Subcutaneous abdominal adipose tissue (tissue), 5 donors: ENCODE measurements at regions not wholly inside any gene's neighbourhood (a gene's known extent, or its start where the extent isn't known, plus 50 kb on each side); places are given as distances from the start of the nearest gene placed in this dataset.

Experiments
- H3K27ac ChIP-seq: one replicate; pipeline ENCODE4 v1.7.0; 2013; ENCODE audit warnings: low read depth, mild to moderate bottlenecking, inconsistent platforms, low read length, moderate library complexity
- H3K27me3 ChIP-seq, 5 donors: one replicate each; pipeline ENCODE4 v1.7.0; 2013; ENCODE audit warnings: low read length in 5 of 5, inconsistent platforms in 1 of 5; ENCODE audit not compliant: control insufficient read depth in 5 of 5, insufficient read depth in 4 of 5
- H3K36me3 ChIP-seq, 5 donors: one replicate each; pipeline ENCODE4 v1.7.0; 2013; ENCODE audit warnings: low read length in 5 of 5; ENCODE audit not compliant: control insufficient read depth in 5 of 5, insufficient read depth in 5 of 5
- H3K4me1 ChIP-seq, 5 donors: one replicate each; pipeline ENCODE4 v1.7.0; 2013; ENCODE audit warnings: low read length in 5 of 5, mild to moderate bottlenecking in 3 of 5, moderate library complexity in 1 of 5; ENCODE audit not compliant: control insufficient read depth in 5 of 5, insufficient read depth in 5 of 5
- H3K4me3 ChIP-seq, 5 donors: one replicate each; pipeline ENCODE4 v1.7.0; 2013; ENCODE audit warnings: low read length in 5 of 5, low read depth in 1 of 5
- H3K9ac ChIP-seq, 5 donors: one replicate each; pipeline ENCODE4 v1.7.0; 2013; ENCODE audit warnings: low read length in 5 of 5, mild to moderate bottlenecking in 4 of 5, moderate library complexity in 3 of 5
- H3K9me3 ChIP-seq, 5 donors: one replicate each; pipeline ENCODE4 v1.7.0; 2013; ENCODE audit warnings: low read length in 5 of 5; ENCODE audit not compliant: control insufficient read depth in 5 of 5
- donor health status: healthy.
- donor health status: healthy.
- donor health status: healthy.
- donor health status: healthy.
- donor health status: healthy.

DNA sequence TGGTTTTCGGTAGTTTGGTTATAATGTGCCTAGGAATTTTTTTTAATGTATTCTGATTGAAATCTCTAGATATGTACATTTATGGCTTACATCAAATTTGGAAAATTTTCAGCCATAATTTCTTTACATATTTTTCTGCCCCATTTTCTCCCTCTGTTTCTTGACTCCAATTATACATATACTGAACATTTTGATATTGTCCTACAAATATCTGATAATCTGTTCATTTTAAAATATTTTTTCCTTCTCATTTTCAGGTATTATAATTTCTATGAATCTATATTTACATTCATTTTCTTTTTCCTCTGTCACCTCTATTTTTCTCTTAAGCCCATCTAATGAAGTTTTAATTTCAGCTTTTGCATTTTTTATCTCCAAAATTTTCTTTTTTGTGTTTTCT lies 82.7 kb upstream of the TMLHE start:
- H3K27ac ChIP-seq: no peak overlapping the region
- H3K27me3 ChIP-seq: no peaks in the 10 kb centered on the region
- no peak overlapping the region for H3K9ac ChIP-seq
- H3K36me3 ChIP-seq: no peaks in the 10 kb centered on the region
- peaks cover 0 to 9% (median 0%) of the 10 kb centered on the region in 5 donors for H3K9me3 ChIP-seq
- no peaks in the 10 kb centered on the region for H3K4me1 ChIP-seq
- no peak overlapping the region for H3K4me3 ChIP-seq

DNA sequence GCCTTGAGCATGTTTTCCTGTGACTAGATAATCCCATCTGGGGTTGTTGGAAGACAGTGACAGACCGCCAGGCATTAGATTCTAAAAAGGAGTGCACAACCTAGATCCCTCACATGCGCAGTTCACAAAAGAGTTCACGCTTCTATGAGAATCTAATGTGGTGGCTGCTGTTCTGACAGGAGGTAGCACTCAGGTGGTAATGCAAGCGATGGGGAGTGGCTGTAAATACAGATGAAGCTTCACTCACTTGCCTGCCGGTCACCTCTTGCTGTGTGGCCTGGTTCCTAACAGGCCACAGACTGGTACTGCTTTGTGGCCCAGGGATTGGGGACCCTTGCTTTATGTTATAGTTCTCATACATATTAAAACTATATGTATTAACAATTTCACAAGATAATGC lies 81.9 kb upstream of the TMLHE start:
- H3K4me1 ChIP-seq: no peaks in the 10 kb centered on the region
- no peaks in the 10 kb centered on the region for H3K27me3 ChIP-seq
- H3K36me3 ChIP-seq: no peaks in the 10 kb centered on the region
- no peak overlapping the region for H3K4me3 ChIP-seq
- H3K27ac ChIP-seq: no peak overlapping the region
- H3K9me3 ChIP-seq: peaks cover 0 to 9% (median 0%) of the 10 kb centered on the region in 5 donors
- no peak overlapping the region for H3K9ac ChIP-seq

DNA sequence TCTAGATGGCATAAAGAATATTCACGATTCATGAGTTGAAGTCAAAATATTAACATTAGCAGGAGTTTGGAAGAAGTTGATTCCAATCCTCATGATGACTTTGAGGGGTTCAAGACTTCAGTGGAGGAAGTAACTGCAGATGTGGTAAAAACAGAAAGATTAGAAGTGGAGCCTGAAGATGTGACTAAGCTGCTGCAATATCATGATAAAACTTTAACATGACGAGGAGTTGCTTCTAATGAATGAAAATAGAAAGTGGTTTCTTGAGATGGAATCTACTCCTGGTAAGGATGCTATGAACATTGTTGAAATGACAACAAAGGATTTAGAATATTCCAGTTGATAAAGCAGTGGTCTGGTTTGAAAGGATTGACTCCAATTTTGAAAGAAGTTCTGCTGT lies 70.1 kb upstream of the TMLHE start:
- H3K9me3 ChIP-seq: no peaks in the 10 kb centered on the region
- H3K4me1 ChIP-seq: no peaks in the 10 kb centered on the region
- no peaks in the 10 kb centered on the region for H3K36me3 ChIP-seq
- H3K27me3 ChIP-seq: no peaks in the 10 kb centered on the region
- H3K4me3 ChIP-seq: no peak overlapping the region
- H3K9ac ChIP-seq: no peak overlapping the region
- H3K27ac ChIP-seq: no peak overlapping the region

DNA sequence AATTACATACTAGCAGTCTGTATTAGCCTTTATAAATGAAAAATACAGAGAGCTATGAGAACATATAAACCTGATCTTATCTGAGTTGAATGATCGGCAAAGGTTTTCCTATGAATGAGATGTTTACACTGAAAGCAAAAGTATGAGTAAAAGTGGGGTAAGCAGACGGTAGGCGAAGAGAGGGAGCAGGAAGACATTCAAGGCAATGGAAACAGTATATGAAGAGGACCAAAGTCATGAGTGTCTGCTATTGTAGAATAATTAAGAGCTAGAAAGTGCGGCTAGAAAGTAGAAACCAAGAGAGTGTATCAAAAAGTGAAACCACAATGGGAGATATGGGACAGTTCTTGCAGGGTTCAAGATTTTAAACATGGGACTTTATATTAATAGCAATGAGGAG lies 67.0 kb upstream of the TMLHE start:
- no peaks in the 10 kb centered on the region for H3K36me3 ChIP-seq
- H3K27me3 ChIP-seq: no peaks in the 10 kb centered on the region
- H3K27ac ChIP-seq: no peak overlapping the region
- H3K4me3 ChIP-seq: no peak overlapping the region
- H3K4me1 ChIP-seq: no peaks in the 10 kb centered on the region
- H3K9me3 ChIP-seq: no peaks in the 10 kb centered on the region
- no peak overlapping the region for H3K9ac ChIP-seq

DNA sequence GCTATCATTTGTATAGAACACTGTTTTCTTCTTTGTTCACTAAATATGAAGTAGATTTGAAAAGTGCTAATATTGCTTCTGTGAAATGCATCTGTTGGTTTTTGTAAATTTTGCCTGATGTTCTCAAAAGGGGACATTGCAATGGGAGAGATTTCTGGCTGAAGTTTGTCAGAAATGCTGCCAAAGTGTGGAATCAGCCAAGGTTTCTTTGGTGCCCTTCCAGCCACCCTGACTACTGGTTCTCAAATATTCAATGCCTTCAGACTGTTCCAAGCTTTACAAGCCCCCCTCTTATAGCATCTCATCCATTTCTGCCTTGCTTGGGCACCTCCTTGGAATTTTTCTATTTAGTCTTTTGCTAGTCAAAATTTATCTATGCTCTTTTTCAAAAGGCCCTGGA lies 60.6 kb upstream of the TMLHE start:
- H3K4me1 ChIP-seq: no peaks in the 10 kb centered on the region
- H3K27ac ChIP-seq: no peak overlapping the region

DNA sequence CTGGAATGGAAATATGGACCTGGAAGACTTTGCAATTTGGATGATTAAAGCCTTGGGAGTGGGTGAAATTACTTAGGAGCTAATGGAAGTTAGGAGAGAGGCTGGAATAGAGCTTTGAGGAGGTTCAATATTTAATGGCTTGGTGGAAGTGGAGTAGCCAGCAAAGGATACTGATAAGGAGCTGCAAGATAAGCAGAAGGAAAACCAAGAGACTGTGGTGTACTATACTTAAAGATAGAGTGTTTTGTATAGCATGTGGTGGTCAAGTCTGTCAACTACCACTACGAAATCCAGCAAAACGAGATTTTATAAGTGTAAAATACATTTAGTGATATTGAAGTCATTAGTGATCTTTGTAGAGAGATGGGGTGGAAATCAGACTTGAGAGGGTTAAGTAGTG lies 54.0 kb upstream of the TMLHE start:
- H3K36me3 ChIP-seq: no peaks in the 10 kb centered on the region
- H3K4me1 ChIP-seq: no peaks in the 10 kb centered on the region
- H3K9me3 ChIP-seq: peaks cover 0 to 9% (median 4%) of the 10 kb centered on the region in 5 donors
- H3K4me3 ChIP-seq: no peak overlapping the region
- no peaks in the 10 kb centered on the region for H3K27me3 ChIP-seq
- H3K9ac ChIP-seq: no peak overlapping the region
- H3K27ac ChIP-seq: no peak overlapping the region

More for the DNA sequence above, 60.6 kb upstream of the TMLHE start:
- Histone ChIP-seq H3K4me3 (no peak overlapping the region), H3K9me3 (no peaks in the 10 kb centered on the region), H3K9ac (no peak overlapping the region), H3K36me3 (no peaks in the 10 kb centered on the region), H3K27me3 (no peaks in the 10 kb centered on the region)
